Astrocyte of the spinal cord (primary cell): ENCODE measurements at regions not wholly inside any gene's neighbourhood (a gene's known extent, or its start where the extent isn't known, plus 50 kb on each side); places are given as distances from the start of the nearest gene placed in this dataset.
A peak's percentile ranks its signal among the peaks of the same experiment; 100 is the strongest.

Experiments used
- DNase-seq: peaks from one replicate; pipeline ENCODE4 v3.0.0; 2011; ENCODE audit warnings: low read depth, low spot score
- H3K4me3 ChIP-seq: 2 replicates; pipeline ENCODE4 v1.5.1; 2011; ENCODE audit warnings: low read depth, mild to moderate bottlenecking, low read length, moderate library complexity
- CTCF ChIP-seq: IDR thresholded peaks from 2 replicates; pipeline ENCODE4 v1.5.1; 2012; ENCODE audit warnings: low read depth, mild to moderate bottlenecking, low read length, inconsistent platforms
- in situ Hi-C: cut with HindIII; loops from 2 replicates; pipeline ENCODE4 v1.10.0; 2017; ENCODE audit warnings: low sequenced_read_pairs

- TF ChIP-seq CTCF = no peak
- in situ Hi-C loops = no loop called here
- no peak overlapping the region for H3K4me3 ChIP-seq
- peak; percentile 85 for DNase-seq
Observed at GRCh38 chr5:96509721-96510350, 76.8 kb upstream of the PCSK1 start.

DNA sequence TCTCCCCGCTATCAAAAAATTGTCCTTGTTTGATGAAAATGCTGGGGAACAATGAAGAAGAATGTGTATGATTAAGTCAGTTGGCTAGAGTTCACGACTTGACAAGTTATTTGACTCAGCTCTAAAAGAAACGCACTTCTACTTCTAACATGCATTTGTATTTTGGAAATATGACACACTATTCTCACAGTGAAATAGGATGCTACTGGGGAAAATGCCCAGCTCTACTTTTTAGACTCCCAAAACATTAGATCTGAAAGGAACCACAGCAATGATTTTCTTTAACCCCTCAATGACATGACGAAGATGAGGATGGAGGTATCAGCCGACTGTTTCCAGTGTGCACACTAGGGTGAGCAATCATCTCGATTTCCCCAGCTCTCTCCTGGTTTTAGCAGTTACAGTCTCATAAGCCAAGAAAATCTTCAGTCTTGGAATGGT lies 83.6 kb upstream of the PCSK1 start:
- DNase-seq = peak; percentile 27
- in situ Hi-C loops = no loop called here
- H3K4me3 ChIP-seq = no peak overlapping the region
- peak; percentile 7 for TF ChIP-seq CTCF

GRCh38 chr5:96517295-96517694 lies 84.2 kb upstream of the PCSK1 start:
- peak; percentile 32 for DNase-seq
- in situ Hi-C loops = no loop called here
- H3K4me3 ChIP-seq = no peak overlapping the region
- TF ChIP-seq CTCF = no peak

GRCh38 chr5:96520345-96520744 lies 87.3 kb upstream of the PCSK1 start:
- no peak for DNase-seq
- H3K4me3 ChIP-seq = no peak overlapping the region
- TF ChIP-seq CTCF = no peak
- in situ Hi-C loops = no loop called here

DNA sequence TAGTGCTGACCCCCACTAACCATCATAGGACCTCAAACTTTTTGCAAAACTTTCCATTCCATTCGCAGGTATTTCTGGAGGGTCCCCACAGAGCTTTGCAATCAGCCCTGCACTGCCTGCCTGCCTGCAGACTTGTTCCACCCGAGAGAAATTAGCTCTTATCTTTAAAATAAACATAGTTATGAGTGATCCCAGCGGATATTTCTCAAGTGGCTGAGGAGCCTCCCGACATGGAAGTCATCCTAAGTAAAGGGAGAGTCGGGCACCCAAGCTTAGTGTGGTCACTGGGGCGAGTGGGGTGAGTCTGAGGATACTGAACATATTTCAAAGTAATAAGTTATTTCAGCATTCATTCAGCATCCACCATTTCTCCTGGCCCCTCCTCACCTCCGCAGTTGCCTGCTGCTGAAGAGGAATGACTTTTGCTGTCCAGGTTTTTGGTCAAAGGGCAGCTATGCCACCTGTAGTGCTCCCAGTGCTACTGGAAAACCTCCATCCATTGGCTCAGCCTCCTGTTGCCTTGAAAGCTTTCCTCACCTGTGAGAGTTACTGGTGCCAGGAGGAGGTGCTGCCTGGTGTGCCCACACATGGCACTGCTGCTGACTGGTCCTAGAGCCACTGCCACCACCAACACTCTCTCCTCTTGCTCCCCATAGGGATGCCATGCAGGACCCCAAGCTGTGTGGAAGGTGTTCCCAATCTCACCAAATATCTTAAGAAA lies 89.7 kb upstream of the PCSK1 start:
- DNase-seq = no peak
- in situ Hi-C loops = no loop called here
- H3K4me3 ChIP-seq = no peak overlapping the region
- TF ChIP-seq CTCF = no peak

GRCh38 chr5:96527768-96528661 lies 95.0 kb upstream of the PCSK1 start:
- no peak for TF ChIP-seq CTCF
- in situ Hi-C loops = no loop called here

More at GRCh38 chr5:96527768-96528661, 95.0 kb upstream of the PCSK1 start:
- no peak for DNase-seq
- no peak overlapping the region for H3K4me3 ChIP-seq
